Hematopoietic multipotent progenitor cell treated with erythropoietin and hydrocortisone succinate and interleukin-3 and kit ligand, for 4 days (in vitro differentiated cells): ENCODE measurements at regions not wholly inside any gene's neighbourhood (a gene's known extent, or its start where the extent isn't known, plus 50 kb on each side); places are given as distances from the start of the nearest gene placed in this dataset.
"Not testable (repeated sequence)": the region's sequence is repeated elsewhere in the genome, so short reads cannot be mapped to it uniquely, and the experiment has no call there.

Experiments used
- DNase-seq: peaks from one replicate; pipeline ENCODE4 v3.0.0-alpha.2; 2015

- DNase-seq = no peak
Observed at GRCh38 chr6:6873778-6874177, 234.0 kb upstream of the RREB1 start.

GRCh38 chr6:6875818-6876470 lies 231.8 kb upstream of the RREB1 start:
- no peak for DNase-seq

GRCh38 chr6:6877792-6878191 lies 230.0 kb upstream of the RREB1 start:
- DNase-seq = not testable (repeated sequence)

GRCh38 chr6:6878887-6879585 lies 228.7 kb upstream of the RREB1 start:
- DNase-seq = no peak

- not testable (repeated sequence) for DNase-seq
Observed at GRCh38 chr6:6879586-6879974, 228.2 kb upstream of the RREB1 start.

GRCh38 chr6:6880745-6881437 lies 226.9 kb upstream of the RREB1 start:
- DNase-seq = peak; percentile 43

GRCh38 chr6:6881438-6882225 lies 226.1 kb upstream of the RREB1 start:
- DNase-seq = peak; percentile 66

GRCh38 chr6:6882592-6882991 lies 225.2 kb upstream of the RREB1 start:
- no peak for DNase-seq

GRCh38 chr6:6883011-6883410 lies 224.8 kb upstream of the RREB1 start:
- no peak for DNase-seq

GRCh38 chr6:6884193-6884627 lies 223.6 kb upstream of the RREB1 start:
- DNase-seq = peak; percentile 65

GRCh38 chr6:6884916-6885315 lies 222.8 kb upstream of the RREB1 start:
- DNase-seq = no peak

- peak; percentile 90 for DNase-seq
Observed at GRCh38 chr6:6885521-6886170, 222.1 kb upstream of the RREB1 start.

- DNase-seq = peak; percentile 97
Observed at GRCh38 chr6:6886171-6886885, 221.4 kb upstream of the RREB1 start.

GRCh38 chr6:6886886-6887285 lies 220.9 kb upstream of the RREB1 start:
- no peak for DNase-seq

GRCh38 chr6:6889601-6890000 lies 218.2 kb upstream of the RREB1 start:
- no peak for DNase-seq

- DNase-seq = peak; percentile 88
Observed at GRCh38 chr6:6890400-6890858, 217.3 kb upstream of the RREB1 start.

GRCh38 chr6:6891125-6891721 lies 216.5 kb upstream of the RREB1 start:
- DNase-seq = no peak

- peak; percentile 61 for DNase-seq
Observed at GRCh38 chr6:6891949-6892461, 215.8 kb upstream of the RREB1 start.

- no peak for DNase-seq
Observed at GRCh38 chr6:6892744-6893583, 214.8 kb upstream of the RREB1 start.

GRCh38 chr6:6893701-6894100 lies 214.1 kb upstream of the RREB1 start:
- DNase-seq = no peak
